Activated CD8-positive, alpha-beta T cell treated with anti-CD3 and anti-CD28 coated beads for 36 hours (primary cell): ENCODE measurements at regions not wholly inside any gene's neighbourhood (a gene's known extent, or its start where the extent isn't known, plus 50 kb on each side); places are given as distances from the start of the nearest gene placed in this dataset.

Source experiments
- ATAC-seq: fragments of 200-7000 bp; cut with Tn5 transposase; one replicate; pipeline ENCODE4 v1.10.0; 2021; ENCODE audit warnings: mild to moderate bottlenecking, moderate library complexity
- CTCF ChIA-PET: fragments of 350-600 bp; sonication (Branson Sonifier 250); formaldehyde crosslinking; loops from one replicate; lab custom pipeline; 2021; ENCODE audit warnings: antibody characterized with exemption; lab: Charles Lee
- POLR2A ChIA-PET: fragments of 350-600 bp; sonication (Branson Sonifier 250); formaldehyde crosslinking; loops from one replicate; lab custom pipeline; 2021; ENCODE audit warnings: antibody characterized with exemption; lab: Charles Lee
- DNase-seq: peaks from one replicate; pipeline ENCODE4 v3.0.0-alpha.2; 2020
- H3K27ac Mint-ChIP-seq: one replicate; pipeline ENCODE4 v1.8.0; 2021; ENCODE audit warnings: mild to moderate bottlenecking, mixed read lengths
- H3K27me3 Mint-ChIP-seq: one replicate; pipeline ENCODE4 v1.8.0; 2021; ENCODE audit warnings: mixed read lengths
- H3K36me3 Mint-ChIP-seq: one replicate; pipeline ENCODE4 v1.8.0; 2021; ENCODE audit warnings: low read depth, mixed read lengths
- H3K4me1 Mint-ChIP-seq: one replicate; pipeline ENCODE4 v1.8.0; 2021; ENCODE audit warnings: low read depth, mixed read lengths
- H3K4me3 Mint-ChIP-seq: one replicate; pipeline ENCODE4 v1.8.0; 2021; ENCODE audit warnings: mild to moderate bottlenecking, moderate library complexity, mixed read lengths
- H3K9me3 Mint-ChIP-seq: one replicate; pipeline ENCODE4 v1.8.0; 2021; ENCODE audit warnings: mixed read lengths
- CTCF ChIP-seq: fragments of 200-600 bp; IDR thresholded peaks from one replicate; pipeline ENCODE4 v1.8.0; 2022; ENCODE audit warnings: antibody characterized with exemption, mild to moderate bottlenecking
- intact Hi-C: fragments of 100-400 bp; cut with micrococcal nuclease; formaldehyde crosslinking; loops from one replicate; pipeline ENCODE4 v1.10.0; 2022

DNA sequence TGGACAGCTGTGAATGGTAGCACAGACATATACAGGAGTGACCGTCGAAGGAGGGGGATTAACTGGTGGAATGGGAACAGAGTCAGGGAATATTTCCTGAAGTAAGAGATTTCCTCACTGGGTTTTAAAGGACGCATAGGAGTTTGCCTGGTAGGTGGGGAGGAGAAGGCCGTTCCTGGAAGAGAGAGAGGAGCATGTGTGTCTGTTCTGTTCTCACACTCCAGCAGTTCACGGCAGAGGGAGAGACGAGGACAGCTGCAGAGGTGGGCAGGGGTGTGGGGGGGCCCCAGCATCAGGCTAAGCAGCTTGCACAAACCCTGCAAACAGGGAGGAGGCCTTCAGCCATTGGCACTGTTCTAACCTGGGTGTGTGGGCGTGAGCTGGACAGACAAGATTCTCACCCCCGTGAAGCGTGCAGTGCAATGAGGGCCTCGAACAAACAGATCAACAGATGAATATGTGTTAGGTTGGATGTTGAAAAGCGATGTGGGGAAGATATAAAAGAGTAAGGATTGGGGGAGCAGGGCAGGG, 85.3 kb upstream of the GSE1 start:
- intact Hi-C loops, result no loop called here
- POLR2A ChIA-PET, result no interaction called here
- H3K27ac Mint-ChIP-seq, result no peak overlapping the region
- no peak overlapping the region for H3K4me3 Mint-ChIP-seq
- H3K9me3 Mint-ChIP-seq, result no peaks in the 10 kb centered on the region
- no peak for DNase-seq
- no peak for ATAC-seq
- CTCF ChIA-PET, result interaction anchor here (0.9 to 3.7 kb wide), 11 partner anchors 9 to 231 kb away, joined by 3 to 16 read pairs (median 4); no protein-coding TSS in a partner anchor
- no peak for TF ChIP-seq CTCF
- no peaks in the 10 kb centered on the region for H3K36me3 Mint-ChIP-seq
- H3K4me1 Mint-ChIP-seq, result no peaks in the 10 kb centered on the region
- no peaks in the 10 kb centered on the region for H3K27me3 Mint-ChIP-seq

DNA sequence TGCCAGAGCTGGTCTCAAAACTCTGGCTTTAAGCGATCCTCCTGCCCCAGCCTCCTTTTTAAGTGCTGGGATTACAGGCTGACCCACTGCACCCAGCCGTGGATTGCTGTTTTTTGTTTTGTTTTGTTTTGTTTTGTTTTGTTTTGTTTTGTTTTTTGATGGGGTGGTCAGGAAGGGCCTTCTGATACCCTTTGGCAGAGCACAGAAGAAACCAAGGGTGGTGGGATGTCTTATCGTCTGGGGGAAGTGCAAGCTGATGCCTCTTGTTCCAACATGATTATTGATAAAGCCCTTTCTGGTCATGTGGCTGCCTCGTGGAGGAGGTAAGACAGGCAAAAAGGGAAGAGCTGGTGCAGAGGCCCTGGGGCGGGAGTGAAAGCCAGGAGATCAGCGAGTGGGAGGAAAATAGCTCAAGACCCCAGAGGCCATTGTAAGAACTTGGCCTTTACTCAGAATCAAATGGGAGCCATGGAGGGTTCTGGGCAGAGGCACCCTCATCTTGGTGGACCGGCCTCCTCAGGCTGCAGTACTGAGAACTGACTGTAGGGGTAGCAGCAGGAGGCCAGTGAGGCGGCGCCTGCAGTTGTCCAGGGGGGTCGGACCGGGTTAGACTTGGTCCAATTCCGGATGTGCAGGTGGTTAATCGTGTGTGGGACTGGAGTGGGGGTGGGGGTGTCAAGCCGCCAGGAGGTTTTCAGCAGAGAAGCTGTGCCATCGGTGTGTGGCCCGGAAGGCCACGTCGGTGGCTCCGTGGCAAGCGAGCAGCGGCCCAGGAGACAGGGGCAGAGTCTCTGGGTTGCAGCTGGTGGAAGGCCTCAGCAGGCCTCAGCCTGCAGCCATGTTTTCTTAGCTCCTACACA, 84.4 kb upstream of the GSE1 start:
- peak; percentile 50 for DNase-seq
- intact Hi-C loops, result no loop called here

DNA sequence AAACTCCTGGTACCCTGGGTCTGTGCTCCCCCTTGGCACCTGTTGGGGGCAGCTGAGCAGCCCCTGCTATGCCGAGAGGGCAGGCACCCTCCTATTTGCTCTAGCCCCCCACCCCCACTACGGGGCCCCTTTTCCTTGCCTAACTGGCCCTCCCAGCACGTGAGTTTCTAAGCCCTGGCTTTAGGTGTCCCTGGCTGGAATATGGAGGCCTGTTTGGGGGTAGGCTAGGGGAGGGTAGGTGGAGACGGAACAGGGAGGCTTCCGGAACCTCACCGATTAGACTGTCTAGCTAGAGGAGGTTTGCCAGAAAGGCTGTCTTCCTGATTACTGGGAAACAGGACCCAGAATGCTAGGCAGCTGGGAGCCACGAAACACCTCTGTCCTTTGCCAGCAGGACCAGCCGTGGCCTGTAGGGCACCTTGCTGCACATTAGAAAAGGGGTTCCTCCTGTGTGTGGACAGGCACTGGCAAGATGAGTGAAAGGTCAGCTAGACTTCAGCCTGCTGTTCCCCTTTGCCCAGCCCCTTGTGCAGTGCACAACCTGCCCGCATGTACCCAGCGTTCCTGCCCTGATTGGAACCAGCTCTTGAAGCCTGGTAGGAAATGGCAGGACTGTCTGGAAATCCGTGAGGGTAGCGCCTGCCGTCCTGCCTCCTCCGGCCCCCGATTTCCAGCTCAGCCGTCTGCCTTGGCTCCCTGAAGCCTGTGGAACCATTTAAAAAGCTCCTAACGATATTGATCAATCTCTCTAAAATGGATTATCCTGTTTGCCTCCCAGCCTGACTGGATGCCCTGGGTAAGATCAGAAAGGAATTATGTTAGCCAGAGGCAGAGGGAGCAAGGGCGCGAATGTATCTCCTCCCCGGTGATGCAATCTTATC, 83.4 kb upstream of the GSE1 start:
- TF ChIP-seq CTCF, result no peak
- H3K4me3 Mint-ChIP-seq, result no peak overlapping the region
- H3K9me3 Mint-ChIP-seq, result no peaks in the 10 kb centered on the region
- no peaks in the 10 kb centered on the region for H3K4me1 Mint-ChIP-seq
- DNase-seq, result no peak
- no peak overlapping the region for H3K27ac Mint-ChIP-seq
- no peaks in the 10 kb centered on the region for H3K36me3 Mint-ChIP-seq
- intact Hi-C loops, result no loop called here
- ChIA-PET POLR2A (interaction anchor here (0.8 to 2.6 kb wide), 3 partner anchors 10 to 24 kb away, joined by 3 to 5 read pairs (median 4); no protein-coding TSS in a partner anchor), CTCF (interaction anchor here (0.8 to 3.7 kb wide), 9 partner anchors 9 to 187 kb away, joined by 3 to 16 read pairs (median 7); no protein-coding TSS in a partner anchor)
- H3K27me3 Mint-ChIP-seq, result no peaks in the 10 kb centered on the region
- no peak for ATAC-seq

More for the DNA sequence above, 84.4 kb upstream of the GSE1 start:
- ChIA-PET CTCF (interaction anchor here (0.8 to 3.7 kb wide), 16 partner anchors 8 to 232 kb away, joined by 3 to 16 read pairs (median 4); no protein-coding TSS in a partner anchor), POLR2A (interaction anchor here (2.6 kb wide), 1 partner anchor 11 kb away, joined by 5 read pairs; no protein-coding TSS in a partner anchor)
- Mint-ChIP-seq H3K27ac (no peak overlapping the region), H3K27me3 (no peaks in the 10 kb centered on the region), H3K4me3 (no peak overlapping the region), H3K4me1 (no peaks in the 10 kb centered on the region), H3K36me3 (no peaks in the 10 kb centered on the region), H3K9me3 (no peaks in the 10 kb centered on the region)
- ATAC-seq, result peak; percentile 77
- peak; percentile 71 for TF ChIP-seq CTCF

DNA sequence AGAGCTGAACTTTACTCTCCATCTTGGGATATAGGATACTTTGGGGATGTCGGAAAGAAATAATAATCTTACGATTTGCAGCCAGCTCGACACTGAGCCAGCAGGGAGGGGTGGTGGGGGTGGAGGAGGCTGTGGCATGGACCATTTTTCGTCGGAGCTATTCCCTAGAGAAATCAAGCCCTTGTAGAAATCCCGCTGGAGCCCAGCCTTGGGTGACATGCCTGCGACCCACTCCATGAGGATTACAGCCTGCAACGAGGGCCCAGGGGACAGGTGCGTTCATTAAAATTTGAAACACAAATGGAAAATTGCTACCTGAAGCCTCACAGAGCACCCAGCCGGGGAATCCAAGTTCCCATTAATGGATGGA, 82.8 kb upstream of the GSE1 start:
- no peak for TF ChIP-seq CTCF
- H3K36me3 Mint-ChIP-seq, result no peaks in the 10 kb centered on the region
- H3K27me3 Mint-ChIP-seq, result no peaks in the 10 kb centered on the region
- no peaks in the 10 kb centered on the region for H3K4me1 Mint-ChIP-seq
- intact Hi-C loops, result no loop called here
- no peaks in the 10 kb centered on the region for H3K9me3 Mint-ChIP-seq
- no peak for DNase-seq
- H3K4me3 Mint-ChIP-seq, result no peak overlapping the region
- POLR2A ChIA-PET, result interaction anchor here (1.7 to 2.6 kb wide), 2 partner anchors 9 to 24 kb away, joined by 4 to 5 read pairs; no protein-coding TSS in a partner anchor
- CTCF ChIA-PET, result interaction anchor here (1.6 to 3.7 kb wide), 4 partner anchors 80 to 187 kb away, joined by 5 to 16 read pairs (median 11); no protein-coding TSS in a partner anchor
- H3K27ac Mint-ChIP-seq, result no peak overlapping the region
- no peak for ATAC-seq
